NB4 (cell line): ENCODE measurements at regions not wholly inside any gene's neighbourhood (a gene's known extent, or its start where the extent isn't known, plus 50 kb on each side); places are given as distances from the start of the nearest gene placed in this dataset.

Experiments
- DNase-seq: peaks from one replicate; pipeline ENCODE4 v3.0.0; 2010; ENCODE audit warnings: low read depth
- H3K4me3 ChIP-seq: one replicate; pipeline ENCODE4 v1.5.1; 2011; ENCODE audit warnings: mild to moderate bottlenecking, low read depth, low read length, moderate library complexity
- CTCF ChIP-seq: IDR thresholded peaks from one replicate; pipeline ENCODE4 v1.5.1; 2012; ENCODE audit warnings: low read depth, low read length
- MAX ChIP-seq: IDR thresholded peaks from 2 replicates; pipeline ENCODE4 v1.6.1; 2011; ENCODE audit warnings: low read depth, low read length
- MYC ChIP-seq: IDR thresholded peaks from 2 replicates; pipeline ENCODE4 v1.6.1; 2011; ENCODE audit warnings: low read depth, low read length
- POLR2A ChIP-seq: IDR thresholded peaks from 2 replicates; pipeline ENCODE4 v1.6.1; 2011; ENCODE audit warnings: mild to moderate bottlenecking; ENCODE audit not compliant: insufficient read length; ENCODE audit errors: extremely low read depth

- DNase-seq: no peak
- H3K4me3 ChIP-seq: no peak overlapping the region
- TF ChIP-seq MAX (no peak), CTCF (peak; percentile 59), MYC (no peak), POLR2A (no peak)
Observed at GRCh38 chr7:155862123-155862892, 50.0 kb upstream of the SHH start.
